Vagina (tissue), 2 donors: ENCODE measurements at regions not wholly inside any gene's neighbourhood (a gene's known extent, or its start where the extent isn't known, plus 50 kb on each side); places are given as distances from the start of the nearest gene placed in this dataset.

Experiments used
- DNase-seq, 2 donors: peaks; one replicate each; pipeline ENCODE4 v3.0.0-alpha.2; 2017; ENCODE audit errors: extremely low spot score in 2 of 2
- H3K27ac ChIP-seq: fragments of 200-600 bp; sonication (generic); one replicate; pipeline ENCODE4 v1.5.1; 2019
- H3K27me3 ChIP-seq: fragments of 200-600 bp; sonication (generic); one replicate; pipeline ENCODE4 v1.5.1; 2019
- H3K36me3 ChIP-seq, 2 donors: fragments of 200-600 bp; sonication (generic); one replicate each; pipeline ENCODE4 v1.5.1; 2017 to 2019
- H3K4me1 ChIP-seq: fragments of 200-600 bp; sonication (generic); one replicate; pipeline ENCODE4 v1.5.1; 2019
- H3K4me3 ChIP-seq, 2 donors: fragments of 200-600 bp; sonication (generic); 1 replicate in 1 of 2; 2 replicates in 1 of 2; pipeline ENCODE4 v1.5.1; 2016 to 2019
- H3K9me3 ChIP-seq: fragments of 200-600 bp; sonication (generic); one replicate; pipeline ENCODE4 v1.5.1; 2019
- POLR2A ChIP-seq, 2 donors: fragments of 450-650 bp; IDR thresholded peaks; one replicate each; pipeline ENCODE4 v1.6.1; 2017; ENCODE audit warnings: antibody characterized with exemption in 2 of 2, mild to moderate bottlenecking in 2 of 2, moderate library complexity in 2 of 2
- POLR2AphosphoS5 ChIP-seq, 2 donors: sonication (generic); formaldehyde crosslinking; IDR thresholded peaks; one replicate each; pipeline ENCODE4 v1.9.0; 2017; ENCODE audit warnings: antibody characterized with exemption in 2 of 2, mild to moderate bottlenecking in 2 of 2, low read depth in 1 of 2; ENCODE audit not compliant: insufficient read depth in 1 of 2
- intact Hi-C: fragments of 100-400 bp; cut with DNase I; formaldehyde crosslinking; loops from one replicate; pipeline ENCODE4 v1.15.1; 2023
- TF ChIP-seq, protein P1 (sequence below), 3 experiments: fragments of 450-650 bp in 2 of 3; fragments of 200-600 bp in 1 of 3; sonication (generic) in 1 of 3; IDR thresholded peaks; one replicate each; pipeline ENCODE4 v1.5.1; 2017 to 2019; ENCODE audit warnings: antibody characterized with exemption in 3 of 3, mild to moderate bottlenecking in 2 of 3, moderate library complexity in 2 of 3

DNA sequence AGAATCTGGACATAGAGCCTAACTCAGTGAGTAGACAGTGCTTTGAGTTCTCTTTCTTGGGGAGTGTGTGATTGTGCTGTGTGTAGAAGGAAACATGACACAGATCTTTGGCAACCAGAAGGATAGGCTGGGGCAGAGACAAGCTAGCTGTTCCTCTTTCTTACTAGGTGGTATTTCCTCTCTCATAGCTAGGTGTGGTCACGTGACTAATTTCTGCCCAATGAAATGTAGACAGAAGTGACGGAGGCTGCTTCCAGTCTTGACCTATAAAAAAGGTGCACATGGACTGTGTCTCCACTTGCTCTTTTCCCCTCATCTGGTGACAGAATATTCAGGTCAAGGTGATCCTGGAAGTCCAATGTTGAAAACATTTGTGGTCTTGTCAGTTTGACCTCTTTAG, 92.5 kb upstream of the NFIB start:
- no peak for DNase-seq
- intact Hi-C loops = no loop called here
- H3K27me3 ChIP-seq = no peaks in the 10 kb centered on the region

DNA sequence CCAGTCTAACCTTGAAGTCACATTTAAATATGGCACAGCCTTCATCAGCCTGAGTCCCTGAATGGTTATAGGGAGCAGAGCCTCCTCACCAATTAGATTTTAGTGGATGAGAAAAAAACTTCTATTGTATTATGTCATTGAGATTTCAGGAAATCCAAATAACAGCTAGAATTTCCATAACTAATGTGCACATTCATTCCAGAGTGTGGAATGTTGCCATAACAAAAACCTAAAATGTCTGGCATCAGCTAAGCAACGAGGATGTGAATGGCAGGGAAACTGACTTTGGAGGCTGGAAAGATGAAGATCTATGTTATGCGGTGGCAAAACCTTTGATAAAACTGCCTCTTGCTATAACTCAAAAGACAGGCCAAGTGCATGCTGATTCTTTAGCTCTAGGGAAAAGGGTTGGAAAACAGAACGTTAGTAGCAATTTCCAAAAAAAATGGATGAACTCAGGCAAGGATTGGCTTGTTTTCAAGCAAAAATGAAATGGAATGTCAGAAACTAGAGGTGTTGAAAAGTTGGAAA, 91.3 kb upstream of the NFIB start:
- H3K9me3 ChIP-seq = no peaks in the 10 kb centered on the region
- no peaks in the 10 kb centered on the region for H3K36me3 ChIP-seq
- H3K4me1 ChIP-seq = no peaks in the 10 kb centered on the region
- no peak for DNase-seq
- TF ChIP-seq POLR2AphosphoS5 (IDR thresholded peaks at IDR 0.05; ENCODE audit: insufficient read depth in 1 of 2, low read depth in 1 of 2) = no peak
- H3K27ac ChIP-seq = no peak overlapping the region
- no peaks in the 10 kb centered on the region for H3K27me3 ChIP-seq
- H3K4me3 ChIP-seq = no peak overlapping the region
- intact Hi-C loops = no loop called here

More for the DNA sequence above, 92.5 kb upstream of the NFIB start:
- H3K27ac ChIP-seq = no peak overlapping the region
- no peaks in the 10 kb centered on the region for H3K36me3 ChIP-seq
- H3K9me3 ChIP-seq = no peaks in the 10 kb centered on the region
- no peak overlapping the region for H3K4me3 ChIP-seq
- TF ChIP-seq, protein P1, sequence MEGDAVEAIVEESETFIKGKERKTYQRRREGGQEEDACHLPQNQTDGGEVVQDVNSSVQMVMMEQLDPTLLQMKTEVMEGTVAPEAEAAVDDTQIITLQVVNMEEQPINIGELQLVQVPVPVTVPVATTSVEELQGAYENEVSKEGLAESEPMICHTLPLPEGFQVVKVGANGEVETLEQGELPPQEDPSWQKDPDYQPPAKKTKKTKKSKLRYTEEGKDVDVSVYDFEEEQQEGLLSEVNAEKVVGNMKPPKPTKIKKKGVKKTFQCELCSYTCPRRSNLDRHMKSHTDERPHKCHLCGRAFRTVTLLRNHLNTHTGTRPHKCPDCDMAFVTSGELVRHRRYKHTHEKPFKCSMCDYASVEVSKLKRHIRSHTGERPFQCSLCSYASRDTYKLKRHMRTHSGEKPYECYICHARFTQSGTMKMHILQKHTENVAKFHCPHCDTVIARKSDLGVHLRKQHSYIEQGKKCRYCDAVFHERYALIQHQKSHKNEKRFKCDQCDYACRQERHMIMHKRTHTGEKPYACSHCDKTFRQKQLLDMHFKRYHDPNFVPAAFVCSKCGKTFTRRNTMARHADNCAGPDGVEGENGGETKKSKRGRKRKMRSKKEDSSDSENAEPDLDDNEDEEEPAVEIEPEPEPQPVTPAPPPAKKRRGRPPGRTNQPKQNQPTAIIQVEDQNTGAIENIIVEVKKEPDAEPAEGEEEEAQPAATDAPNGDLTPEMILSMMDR (IDR thresholded peaks at IDR 0.05) = no peak
- no peaks in the 10 kb centered on the region for H3K4me1 ChIP-seq

DNA sequence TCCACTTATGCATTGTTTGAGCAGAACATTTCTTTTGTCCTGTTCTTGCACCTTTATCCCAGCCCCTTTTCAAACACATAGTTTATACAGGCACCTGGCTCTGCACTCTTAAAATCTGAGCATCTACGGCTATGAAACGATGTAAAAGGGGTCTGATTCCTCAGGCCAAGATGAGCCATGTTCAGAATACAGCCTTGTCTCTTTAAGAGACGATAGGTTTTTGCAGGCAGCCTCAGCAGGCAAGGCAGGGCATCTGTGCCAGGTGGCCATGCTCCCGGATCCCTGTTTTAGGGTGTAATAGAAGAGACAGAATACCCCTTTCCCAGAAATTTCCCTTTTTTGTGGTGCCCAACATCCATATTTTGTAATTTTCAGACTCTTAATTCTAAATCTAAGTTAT, 89.1 kb upstream of the NFIB start:
- Histone ChIP-seq H3K36me3 (no peaks in the 10 kb centered on the region), H3K27ac (no peak overlapping the region), H3K4me1 (no peaks in the 10 kb centered on the region), H3K27me3 (no peaks in the 10 kb centered on the region), H3K4me3 (no peak overlapping the region), H3K9me3 (no peaks in the 10 kb centered on the region)
- intact Hi-C loops = no loop called here
- no peak for TF ChIP-seq POLR2AphosphoS5 (IDR thresholded peaks at IDR 0.05; ENCODE audit: insufficient read depth in 1 of 2, low read depth in 1 of 2)
- no peak for TF ChIP-seq POLR2A (IDR thresholded peaks at IDR 0.05)
- TF ChIP-seq, protein P1 (IDR thresholded peaks at IDR 0.05) = no peak
- no peak for DNase-seq

DNA sequence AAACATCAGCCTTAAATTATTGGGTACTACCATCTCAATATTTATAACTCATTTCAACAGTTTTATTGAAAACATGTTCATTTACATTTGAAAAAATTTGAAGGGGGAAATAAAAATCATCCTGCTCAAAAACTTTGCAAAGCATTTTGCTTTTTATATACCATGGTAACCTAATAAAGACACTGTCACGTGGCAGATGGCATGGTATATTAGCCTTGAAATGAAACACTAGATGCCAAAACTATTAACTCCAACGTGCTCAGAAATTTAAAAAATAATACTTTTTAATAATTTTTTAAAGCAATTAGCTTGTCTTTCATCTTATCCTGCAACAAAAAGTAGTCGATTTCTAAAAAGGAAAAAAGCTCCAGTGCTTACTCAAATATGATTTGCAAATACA, 88.6 kb upstream of the NFIB start:
- no peak for DNase-seq
- Histone ChIP-seq H3K36me3 (no peaks in the 10 kb centered on the region), H3K4me3 (no peak overlapping the region), H3K27me3 (no peaks in the 10 kb centered on the region), H3K9me3 (no peaks in the 10 kb centered on the region), H3K27ac (no peak overlapping the region), H3K4me1 (no peaks in the 10 kb centered on the region)
- intact Hi-C loops = no loop called here
- TF ChIP-seq POLR2AphosphoS5 (IDR thresholded peaks at IDR 0.05; ENCODE audit: insufficient read depth in 1 of 2, low read depth in 1 of 2) (no peak), POLR2A (IDR thresholded peaks at IDR 0.05) (no peak)
- TF ChIP-seq, protein P1 (IDR thresholded peaks at IDR 0.05) = no peak

DNA sequence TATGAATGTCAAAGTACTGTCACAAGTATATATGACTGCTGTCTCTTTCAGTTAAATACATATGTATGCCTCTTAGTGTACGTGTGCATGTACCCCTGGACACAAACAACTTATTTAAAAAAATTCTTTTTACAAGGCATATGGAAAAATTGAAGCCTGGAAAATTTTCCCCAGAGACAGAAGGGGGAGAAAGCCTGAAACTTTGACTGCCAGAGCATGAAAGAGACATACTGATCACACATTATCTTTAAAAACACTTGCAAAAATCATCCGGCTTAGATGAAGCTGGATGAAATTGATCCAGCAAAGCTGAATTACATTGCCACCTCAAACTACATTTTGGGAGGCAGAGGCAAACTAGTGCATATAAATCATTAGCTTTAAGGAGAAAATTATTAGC, 88.0 kb upstream of the NFIB start:
- intact Hi-C loops = no loop called here
- no peaks in the 10 kb centered on the region for H3K9me3 ChIP-seq
- H3K4me3 ChIP-seq = no peak overlapping the region
- H3K27me3 ChIP-seq = no peaks in the 10 kb centered on the region
- H3K36me3 ChIP-seq = no peaks in the 10 kb centered on the region
- H3K27ac ChIP-seq = no peak overlapping the region
- H3K4me1 ChIP-seq = no peaks in the 10 kb centered on the region
- DNase-seq = no peak
- TF ChIP-seq, protein P1 (IDR thresholded peaks at IDR 0.05) = no peak
- TF ChIP-seq POLR2A (IDR thresholded peaks at IDR 0.05) = no peak
- TF ChIP-seq POLR2AphosphoS5 (IDR thresholded peaks at IDR 0.05; ENCODE audit: insufficient read depth in 1 of 2, low read depth in 1 of 2) = no peak

DNA sequence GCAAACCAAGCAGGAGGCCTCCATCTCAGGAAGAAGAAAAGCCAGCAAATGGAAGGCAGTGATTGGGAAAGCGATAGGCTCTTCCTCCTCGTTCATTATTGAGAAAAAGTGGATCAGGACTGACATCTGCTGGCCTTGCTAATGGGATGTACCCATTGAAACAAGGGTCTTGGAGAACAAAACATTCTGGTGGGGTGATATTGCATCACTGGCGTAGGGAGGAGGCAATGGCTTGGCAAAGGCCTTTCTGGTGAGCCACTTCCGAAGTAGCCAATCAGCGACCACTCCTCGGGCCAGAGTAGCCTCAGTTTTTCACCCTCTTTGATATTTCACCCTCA, 86.7 kb upstream of the NFIB start:
- intact Hi-C loops = no loop called here
- Histone ChIP-seq H3K4me3 (no peak overlapping the region), H3K4me1 (no peaks in the 10 kb centered on the region), H3K36me3 (no peaks in the 10 kb centered on the region), H3K27ac (no peak overlapping the region), H3K9me3 (no peaks in the 10 kb centered on the region), H3K27me3 (no peaks in the 10 kb centered on the region)
- TF ChIP-seq, protein P1 (IDR thresholded peaks at IDR 0.05) = peak in 2 of 3 experiments; percentile 31 to 35
- no peak for TF ChIP-seq POLR2AphosphoS5 (IDR thresholded peaks at IDR 0.05; ENCODE audit: insufficient read depth in 1 of 2, low read depth in 1 of 2)
- no peak for DNase-seq
